Islet precursor cell (in vitro differentiated cells): ENCODE measurements at regions not wholly inside any gene's neighbourhood (a gene's known extent, or its start where the extent isn't known, plus 50 kb on each side); places are given as distances from the start of the nearest gene placed in this dataset.
A peak's percentile ranks its signal among the peaks of the same experiment; 100 is the strongest.

Experiments used
- DNase-seq: peaks from one replicate; pipeline ENCODE4 v3.0.0-alpha.2; 2018

DNA sequence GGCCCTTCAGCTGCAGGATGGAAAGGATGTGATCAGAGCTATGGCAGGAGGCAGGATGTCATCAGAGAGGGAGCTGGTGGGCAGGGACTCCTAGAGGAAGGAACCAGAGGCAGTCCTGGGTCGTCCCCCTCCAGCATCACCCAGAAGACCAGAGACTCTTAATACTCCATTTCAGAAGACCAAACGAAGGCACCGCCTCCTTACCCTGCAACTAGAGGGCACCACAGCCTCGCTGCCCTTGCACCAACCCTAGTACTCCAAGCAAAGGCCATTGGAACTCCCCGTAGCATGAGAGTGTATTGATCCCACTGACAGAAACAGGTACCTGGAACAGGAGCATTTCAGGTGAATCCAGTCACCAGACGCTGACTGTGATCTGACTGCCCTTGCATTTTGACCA is 598.1 kb downstream of the NPHP4 start:
- DNase-seq, result no peak

DNA sequence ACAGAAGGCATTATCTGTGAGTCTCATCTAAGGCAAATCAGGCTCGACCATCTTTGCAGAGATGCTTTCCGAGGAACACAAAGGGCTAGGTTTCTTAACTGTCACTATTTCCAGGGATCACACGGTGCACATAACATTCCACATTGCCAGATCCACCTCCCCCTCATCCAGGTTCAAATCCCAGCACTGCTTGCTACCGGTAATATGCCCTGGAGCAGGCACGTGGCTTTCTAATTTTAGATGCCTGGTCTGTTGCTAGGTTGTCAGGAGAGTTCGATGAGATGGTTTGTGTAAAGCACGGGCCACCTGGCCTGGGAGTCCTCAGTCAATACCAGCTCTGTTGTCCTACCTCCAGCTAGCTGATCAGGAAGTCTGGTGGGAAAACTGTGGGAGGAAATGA is 598.6 kb downstream of the NPHP4 start:
- DNase-seq, result peak; percentile 87

DNA sequence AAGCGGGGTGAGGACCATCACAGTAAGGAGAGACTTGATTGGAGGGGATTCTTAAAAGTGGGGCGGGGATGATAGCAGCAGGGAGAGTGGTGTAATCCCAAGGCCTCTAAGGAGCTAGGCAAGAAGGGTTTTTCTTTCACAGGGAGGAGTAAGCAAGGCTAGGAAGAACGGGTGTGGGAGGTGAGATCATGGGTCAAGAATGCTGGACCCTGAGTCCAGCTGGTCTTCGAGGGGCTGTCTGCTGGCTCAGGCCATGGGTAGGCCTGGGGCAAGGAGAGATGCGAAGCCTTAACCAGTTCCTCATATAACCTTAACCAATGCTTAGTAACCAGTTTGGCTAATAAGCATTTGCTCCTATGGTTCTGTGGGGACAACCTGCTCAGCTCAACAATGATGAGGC is 599.1 kb downstream of the NPHP4 start:
- peak; percentile 84 for DNase-seq

DNA sequence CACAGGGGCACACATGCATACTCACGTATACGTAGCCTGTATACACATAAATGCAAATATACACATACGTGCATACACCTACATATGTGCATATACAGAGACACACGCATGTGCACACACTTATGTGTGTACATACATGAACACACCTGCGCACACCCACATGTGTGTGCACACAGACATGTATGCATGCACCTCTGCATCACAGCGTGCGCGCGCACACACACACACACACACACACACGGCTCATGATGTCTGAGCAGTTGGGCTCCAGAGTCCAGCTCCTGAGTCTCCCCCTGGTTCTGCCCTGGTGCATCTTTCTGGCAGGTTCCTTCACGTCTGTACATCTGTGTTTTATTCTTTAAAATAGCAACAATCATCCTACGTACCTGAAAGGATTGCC is 600.5 kb downstream of the NPHP4 start:
- no peak for DNase-seq

DNA sequence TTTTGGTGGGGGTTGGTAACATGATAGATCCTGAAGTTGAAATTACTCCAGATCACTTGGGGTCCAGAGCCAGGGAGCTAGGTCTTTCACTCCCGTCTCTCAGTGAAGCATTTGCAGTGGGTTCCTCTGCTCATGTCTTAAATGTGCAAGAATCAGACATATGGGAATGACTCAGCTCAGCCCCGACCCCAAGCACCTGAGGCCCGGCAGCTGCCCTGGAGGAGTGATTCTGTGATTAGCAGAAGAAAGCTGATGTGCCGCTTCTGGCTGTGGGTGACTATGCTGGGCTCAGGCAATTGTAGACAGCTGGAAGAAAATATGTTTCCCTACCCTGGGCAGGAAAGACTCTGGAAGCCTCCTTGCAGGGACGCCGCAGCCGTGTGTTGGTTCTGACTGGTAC is 601.7 kb downstream of the NPHP4 start:
- peak; percentile 79 for DNase-seq

DNA sequence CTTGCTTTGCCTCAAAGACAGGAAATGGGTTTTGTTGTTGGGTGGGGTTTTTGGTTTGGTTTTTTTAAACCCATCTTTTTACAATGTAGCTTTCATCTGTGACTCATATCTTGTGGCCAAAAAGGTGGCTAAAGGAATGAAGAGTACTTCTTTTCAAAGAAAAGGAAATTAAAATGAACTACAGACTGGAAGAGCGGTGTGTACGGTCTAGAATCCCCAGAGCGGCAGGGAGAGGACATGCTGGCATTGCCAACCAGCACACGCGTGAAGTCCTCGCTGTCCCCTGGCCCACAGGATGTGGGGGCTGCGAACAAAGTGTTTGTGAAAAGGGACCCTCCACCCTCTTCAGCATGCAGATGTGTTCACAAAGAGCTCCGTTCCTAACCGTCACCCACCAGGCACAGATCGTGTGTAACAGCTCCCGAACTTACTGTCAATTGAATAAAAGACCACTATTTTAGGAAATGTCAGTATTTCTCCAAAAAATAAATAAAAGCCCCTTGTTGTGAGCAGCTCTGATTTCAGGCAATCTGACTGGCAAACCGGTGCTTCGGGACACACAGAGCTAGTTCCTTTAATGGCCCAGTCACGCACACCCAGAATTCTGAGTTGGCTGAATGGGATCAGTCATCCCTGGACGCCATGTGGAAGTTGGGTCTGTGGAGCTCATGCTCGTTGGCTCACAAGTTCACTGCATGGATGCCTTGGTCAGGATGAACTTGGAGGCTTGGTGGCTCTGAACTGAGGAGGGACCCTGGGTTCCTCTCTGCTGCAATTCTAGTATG is 602.9 kb downstream of the NPHP4 start:
- DNase-seq, result no peak

DNA sequence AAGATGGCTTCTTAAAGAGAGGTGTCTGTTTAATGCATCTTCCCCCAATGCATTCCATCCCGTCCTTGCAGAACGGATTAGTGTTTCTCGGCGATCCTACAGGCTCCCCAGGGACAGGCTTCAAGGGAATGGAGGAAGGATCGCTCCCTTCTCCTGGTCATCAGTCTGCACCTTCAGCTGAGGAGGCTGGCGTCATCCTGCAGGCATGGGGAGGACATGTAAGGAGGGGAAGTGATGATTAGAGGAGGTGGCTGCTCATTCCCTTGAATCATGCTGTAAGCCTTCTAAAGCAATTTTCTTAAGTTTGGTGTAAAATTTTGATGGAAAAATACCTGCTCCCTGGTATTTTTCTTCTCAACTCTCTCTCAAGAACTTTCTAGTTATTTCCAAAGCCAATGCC is 603.6 kb downstream of the NPHP4 start:
- DNase-seq, result peak; percentile 62

DNA sequence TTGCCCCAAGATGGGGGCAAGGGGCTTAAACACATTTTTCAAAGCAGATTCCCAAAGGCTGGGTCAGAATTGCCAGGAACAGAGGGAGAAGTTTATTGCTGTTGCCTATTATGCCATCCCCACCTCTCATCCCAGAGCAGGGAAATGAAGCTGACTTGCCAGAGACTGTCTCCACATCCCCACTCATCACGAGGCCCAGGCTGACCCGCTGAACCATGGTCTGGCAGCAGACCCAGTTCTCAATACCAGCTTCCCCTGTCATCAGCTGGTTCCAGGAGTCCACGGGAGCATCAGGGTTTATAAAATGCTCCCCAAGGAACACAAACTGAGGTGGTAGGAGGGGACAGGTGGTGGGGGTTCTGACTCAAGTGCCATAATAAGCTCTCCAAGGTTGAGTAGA is 605.9 kb downstream of the NPHP4 start:
- no peak for DNase-seq

DNA sequence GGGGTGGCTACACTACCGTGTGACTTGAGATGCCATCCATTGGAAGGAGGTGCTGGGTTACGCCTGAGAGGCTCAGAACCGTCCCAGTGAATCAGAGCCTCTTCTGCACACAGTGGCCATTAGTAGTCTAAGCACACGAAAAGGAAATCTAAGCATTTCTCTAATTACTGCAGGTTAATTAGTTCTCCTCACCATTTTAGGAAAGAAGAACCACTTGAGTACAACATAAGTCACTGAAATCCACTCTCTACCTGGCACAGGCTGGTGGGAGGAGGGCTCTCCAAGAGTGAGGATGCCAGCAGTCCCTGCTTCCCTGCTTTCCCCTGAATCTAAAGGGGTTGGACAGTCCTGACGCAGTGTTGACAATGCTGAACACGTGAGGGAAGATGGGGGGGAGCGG is 606.3 kb downstream of the NPHP4 start:
- DNase-seq, result no peak

DNA sequence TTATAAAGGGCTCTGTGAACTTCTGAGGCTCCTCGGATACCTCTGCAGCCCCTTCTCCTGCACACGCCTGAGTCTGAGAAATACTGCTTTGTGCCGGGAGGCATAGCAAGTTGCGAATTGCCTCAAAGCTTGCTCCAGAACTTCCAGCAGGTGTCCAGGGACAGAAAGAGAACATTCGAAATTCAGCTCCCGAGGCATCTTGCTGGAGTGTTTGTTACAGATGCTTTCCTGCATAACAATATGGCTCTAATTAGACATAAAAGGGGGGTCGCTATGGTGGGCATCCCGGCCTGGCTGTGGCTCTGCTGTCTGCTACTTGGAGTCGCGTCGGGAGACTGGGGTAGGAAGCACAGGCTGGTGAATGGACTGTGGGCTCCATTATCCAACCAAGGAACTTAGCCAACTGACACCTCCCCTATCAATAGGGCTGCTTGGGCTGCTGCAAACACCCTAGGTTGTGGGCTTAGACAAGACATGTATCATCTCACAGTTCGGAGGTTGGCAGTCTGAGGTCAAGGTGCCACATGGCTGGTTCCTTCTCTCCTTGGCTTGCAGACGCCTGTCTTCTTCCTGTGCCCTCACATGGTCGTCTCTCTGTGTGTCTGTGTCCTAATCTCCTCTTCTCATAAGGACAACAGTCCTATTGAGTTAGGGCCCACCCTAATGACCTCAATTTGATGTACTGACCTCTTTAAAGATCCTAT is 607.0 kb downstream of the NPHP4 start:
- DNase-seq, result no peak

DNA sequence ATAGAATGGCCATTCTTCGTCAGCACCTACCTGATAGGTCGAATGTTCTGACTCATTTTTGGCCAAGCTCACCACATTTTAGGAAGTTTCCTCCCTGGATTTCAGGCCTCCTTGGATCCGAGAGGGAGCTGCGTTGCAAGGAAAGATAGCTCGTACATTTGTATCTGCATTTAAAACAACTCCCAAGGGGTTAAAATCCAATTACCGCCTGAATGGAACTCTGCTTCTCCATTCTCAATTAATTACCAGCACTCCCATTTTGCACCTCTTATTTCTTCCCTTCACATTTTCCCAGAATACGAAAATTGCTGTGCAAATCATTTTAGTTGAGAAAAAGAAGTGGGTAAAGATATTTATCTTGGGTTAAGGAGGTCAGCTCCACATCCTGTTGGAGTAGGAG is 610.7 kb downstream of the NPHP4 start:
- DNase-seq, result no peak

DNA sequence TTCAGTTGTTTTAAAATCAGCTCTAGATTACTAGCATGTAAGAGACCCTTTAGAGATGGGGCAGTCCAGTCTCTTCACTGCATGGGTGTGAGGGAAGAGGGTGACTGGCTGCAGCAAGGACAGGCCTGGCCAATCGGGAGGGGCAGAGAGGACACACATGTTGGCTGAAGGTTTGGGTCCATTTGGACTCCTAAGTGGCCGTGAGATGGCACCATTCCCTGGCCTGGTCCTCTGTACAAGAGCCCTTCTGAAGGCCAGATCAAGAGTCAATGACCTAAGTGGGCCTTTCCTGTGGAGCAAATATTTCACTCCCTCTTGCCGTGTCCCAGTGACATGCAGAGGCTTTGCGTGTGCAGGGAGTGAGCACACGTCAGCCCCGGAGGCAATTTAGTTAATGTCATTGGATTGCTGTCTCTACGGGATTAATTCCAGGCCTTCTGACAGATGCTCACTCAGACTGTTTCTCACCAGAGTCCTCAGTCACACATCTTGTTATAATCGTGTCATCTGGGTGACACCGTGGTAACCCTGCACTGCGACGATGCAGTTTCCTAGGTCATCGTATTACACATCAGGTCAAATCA is 613.0 kb downstream of the NPHP4 start:
- no peak for DNase-seq

DNA sequence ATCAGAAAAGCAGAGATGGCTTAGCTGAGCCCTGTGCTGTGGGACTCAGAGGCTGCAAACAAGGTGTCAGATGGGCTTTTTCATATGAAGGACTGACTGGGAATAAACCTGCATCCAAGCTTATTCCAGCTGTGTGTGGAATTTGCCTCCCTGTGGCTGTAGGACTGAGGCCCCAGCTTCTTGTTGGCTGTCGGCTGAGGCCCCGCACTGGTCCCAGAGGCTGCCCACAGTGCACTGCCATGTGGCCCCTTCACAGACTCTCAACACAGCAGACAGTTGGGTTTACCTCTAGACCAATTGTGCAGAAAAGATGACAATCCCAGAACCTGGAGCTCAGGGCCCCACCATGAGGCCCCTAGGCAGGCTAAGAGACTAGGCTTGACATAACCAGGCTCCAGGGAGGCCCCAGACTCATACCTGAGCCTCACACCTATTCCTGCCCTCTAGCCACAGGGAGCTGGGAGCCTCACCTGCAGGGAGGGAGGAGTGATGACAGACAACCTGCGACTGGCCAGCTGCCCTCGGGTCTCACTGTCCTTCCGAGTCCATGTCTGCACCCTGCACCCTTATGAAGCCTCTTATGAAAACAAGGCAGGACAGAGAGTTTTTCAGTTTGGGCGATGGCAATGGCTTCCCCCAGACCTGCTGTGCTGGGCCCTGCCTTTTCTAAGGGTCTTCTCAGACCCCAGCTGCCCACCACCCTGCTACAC is 615.5 kb downstream of the NPHP4 start:
- DNase-seq, result no peak

DNA sequence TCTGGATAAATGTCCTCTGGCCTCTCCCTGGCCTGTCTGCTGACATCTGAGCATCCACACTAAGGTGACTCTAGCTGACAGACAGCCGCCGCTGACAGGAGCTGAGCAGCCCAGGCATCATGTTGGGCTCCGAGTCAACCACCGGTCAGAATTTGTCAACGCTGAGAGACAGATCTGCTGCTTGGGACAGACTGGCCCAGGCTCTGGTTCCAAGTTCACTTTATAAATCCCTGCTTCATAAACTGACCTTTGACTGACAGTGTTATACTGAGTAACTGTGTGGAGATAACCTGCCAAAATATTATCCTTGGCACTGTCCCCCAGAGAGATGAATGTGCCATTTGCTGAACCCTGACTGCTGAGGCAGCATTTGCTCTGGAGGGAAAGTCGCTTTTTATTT is 616.7 kb downstream of the NPHP4 start:
- DNase-seq, result no peak

DNA sequence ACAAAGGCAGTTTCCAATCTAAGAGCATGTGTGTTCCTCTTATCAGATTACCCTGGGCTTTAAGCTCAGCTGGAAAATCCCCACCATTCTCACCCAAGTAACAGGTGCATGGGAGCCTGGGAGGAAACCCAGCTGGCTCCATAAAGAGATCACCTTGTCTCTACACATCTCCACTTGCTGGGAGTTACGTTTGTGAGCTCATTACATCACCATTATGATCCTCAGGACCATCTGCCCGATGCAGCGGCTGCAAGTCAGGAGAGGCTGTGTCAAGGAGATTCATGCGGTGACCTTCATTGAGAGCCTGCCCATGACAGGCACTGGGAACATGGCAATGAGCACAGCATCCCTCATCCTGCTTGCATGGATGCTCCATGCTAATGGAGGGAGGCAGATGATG is 618.0 kb downstream of the NPHP4 start:
- no peak for DNase-seq

DNA sequence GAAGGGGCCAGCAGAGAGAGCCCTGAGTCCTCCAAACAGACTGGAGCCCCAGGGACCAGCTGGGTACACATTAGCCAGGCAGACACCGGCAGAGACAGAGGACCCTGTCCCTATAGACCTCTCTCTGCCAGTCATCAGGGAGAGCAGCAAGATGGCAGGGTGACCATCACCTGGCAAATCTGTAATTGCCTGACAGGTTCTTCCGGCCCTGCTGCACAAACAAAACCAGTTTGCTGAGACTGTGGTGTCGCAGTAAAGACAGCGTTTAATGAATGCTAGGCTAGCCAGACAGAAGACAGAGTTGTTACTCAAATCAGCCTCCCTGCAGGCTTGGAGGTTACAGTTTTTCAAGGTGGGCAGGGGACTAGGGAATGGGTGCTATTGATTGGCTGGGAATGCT is 618.9 kb downstream of the NPHP4 start:
- DNase-seq, result no peak

DNA sequence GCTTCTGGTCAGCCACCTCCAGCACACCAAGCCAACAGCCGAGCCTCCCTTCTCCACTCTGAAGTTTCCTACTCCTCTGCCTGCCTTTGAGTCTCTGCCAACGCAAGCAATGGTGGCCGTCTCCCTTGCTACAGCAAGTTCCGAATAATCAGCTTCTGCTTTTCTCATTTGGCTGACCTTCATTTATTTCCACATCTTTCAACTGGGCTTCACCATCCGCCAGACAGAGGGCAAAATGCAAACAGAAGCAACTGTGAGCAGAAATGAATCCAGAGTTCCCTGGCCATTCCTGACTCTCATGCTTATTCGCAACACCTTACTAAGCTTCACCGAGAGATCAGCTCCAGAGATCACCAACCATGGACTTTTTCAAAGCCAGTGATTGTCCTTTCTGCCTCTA is 621.0 kb downstream of the NPHP4 start:
- no peak for DNase-seq

DNA sequence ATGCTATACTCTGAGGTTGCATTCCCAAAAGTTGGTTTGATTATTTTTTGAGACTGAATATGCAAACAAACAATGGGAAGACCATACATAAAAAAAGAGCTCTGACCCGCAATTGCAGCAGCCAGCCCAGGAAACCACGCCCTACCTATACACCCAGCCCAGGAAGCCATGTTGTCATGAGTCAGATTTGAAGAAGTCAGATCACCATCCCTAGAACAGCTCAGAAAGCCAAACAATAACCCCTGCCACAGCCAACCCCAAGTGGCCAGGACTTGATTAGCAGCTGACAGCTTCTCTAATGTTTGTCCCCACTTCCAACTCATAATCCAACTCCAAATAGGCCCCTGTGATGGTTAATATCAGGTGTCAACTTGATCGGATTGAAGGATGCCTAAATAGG is 621.9 kb downstream of the NPHP4 start:
- no peak for DNase-seq

DNA sequence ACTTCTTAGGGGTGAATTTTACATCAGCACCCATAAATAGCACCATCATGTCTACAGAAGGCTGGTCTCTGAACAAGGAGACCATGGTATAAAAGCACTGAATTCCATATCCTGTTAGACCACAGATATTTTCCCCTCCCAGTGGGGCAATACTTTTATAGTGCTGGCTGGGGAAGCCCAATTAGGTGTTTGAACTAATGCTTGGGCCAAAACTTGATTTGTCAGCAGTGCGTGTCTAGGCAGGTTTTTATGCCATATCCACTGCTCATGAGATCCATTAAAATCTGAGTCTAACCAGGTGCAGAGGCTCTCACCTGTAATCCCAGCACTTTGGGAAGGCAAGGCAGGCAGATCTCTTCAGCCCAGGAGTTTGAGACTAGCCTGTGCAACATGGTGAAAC is 623.0 kb downstream of the NPHP4 start:
- DNase-seq, result no peak

DNA sequence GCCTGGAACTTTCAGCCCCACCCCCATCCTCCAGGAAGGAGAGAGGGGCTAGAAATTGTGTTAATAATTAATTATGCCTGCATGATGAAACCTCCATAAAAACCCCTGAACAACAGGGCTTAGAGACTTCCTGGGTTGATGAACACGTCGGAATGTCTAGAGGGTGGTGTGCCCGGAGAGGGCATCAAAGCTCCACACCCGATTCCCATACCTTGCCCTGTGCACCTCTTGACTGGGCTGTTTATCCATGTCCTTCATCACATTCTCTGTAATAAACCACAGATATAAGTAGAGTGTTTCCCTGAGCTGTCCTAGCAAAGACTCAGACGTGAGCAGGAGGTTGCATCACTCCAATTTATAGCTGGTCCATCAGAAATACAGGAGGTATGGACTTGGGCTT is 624.0 kb downstream of the NPHP4 start:
- DNase-seq, result no peak

DNA sequence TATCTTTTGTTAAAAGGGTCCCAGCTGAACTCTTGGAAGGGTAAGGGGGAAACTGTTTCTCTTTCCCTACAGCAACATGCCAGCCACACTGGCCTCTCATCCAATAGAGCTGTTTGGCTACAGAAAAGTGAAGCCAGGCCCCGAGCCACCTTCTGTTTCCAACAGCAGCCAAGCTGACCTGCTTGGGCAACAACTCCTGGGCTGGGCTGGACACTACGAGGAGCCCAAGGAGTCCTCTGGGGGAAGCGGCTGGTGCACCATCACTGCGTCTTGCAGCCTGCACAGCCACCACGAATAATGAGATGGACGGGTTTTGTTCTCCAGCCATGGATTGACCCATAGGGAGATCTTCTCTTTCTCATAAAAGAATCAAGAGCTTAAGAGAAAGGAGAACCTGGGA is 624.9 kb downstream of the NPHP4 start:
- DNase-seq, result no peak

DNA sequence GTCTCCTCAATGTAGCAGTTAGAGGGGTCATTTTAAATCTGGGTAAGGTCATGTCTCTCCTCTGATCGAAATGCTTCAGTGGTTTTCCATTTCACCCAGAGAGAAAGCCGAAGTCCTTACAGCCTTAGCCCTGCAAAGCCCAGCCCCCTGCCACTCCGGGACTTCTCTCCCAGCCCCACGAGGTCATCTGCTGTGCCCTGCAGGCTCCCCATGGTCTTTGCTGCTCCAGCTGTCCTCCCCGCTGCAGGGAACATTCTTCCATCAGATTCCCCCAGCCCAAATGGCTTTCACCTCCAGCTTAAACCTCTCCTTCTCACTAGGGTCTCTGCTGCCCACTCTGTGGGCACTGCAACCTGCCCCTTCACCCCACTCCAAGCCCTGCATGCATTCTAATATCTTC is 626.5 kb downstream of the NPHP4 start:
- DNase-seq, result no peak

DNA sequence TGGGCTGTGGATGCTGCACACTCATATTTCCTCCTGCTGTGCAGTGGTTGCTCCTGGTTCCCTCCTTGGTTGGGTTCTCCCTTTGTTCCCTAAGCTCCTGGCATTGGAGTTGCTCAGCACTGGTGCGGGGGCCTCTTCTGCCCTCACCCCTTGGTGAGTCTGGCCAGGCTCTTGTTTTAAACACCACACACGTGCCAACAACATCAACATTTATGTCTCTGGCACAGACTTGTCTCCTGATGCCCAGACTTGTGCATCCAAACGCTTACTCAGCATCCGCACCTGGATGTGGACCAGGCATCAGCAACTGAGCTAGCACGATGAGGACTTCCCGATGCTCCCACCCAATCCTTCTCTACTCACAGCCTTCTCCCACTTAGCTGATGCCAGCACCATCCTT is 627.6 kb downstream of the NPHP4 start:
- no peak for DNase-seq

DNA sequence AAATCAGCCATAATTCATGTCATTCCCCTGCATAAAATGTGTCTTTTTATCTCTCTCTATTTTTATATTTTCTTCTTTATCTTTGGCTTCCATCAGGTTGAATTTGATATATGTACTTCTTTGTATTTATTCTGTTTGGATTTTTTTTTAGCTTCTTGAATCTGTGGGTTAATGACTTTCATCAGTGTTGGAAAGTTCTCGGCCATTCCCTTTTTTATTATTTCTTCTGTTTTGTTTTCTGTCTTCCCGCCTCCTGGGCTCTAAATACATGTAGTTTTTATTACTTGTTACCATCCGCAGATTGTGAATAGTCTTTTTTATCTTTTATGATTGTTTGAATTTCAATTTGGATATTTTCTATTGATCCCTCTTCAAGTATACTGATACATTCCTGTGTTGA is 637.5 kb downstream of the NPHP4 start:
- DNase-seq, result no peak
